NCI-H82 treated with DMSO at 0.1 percent for 48 hours (cell line): ENCODE measurements at regions not wholly inside any gene's neighbourhood (a gene's known extent, or its start where the extent isn't known, plus 50 kb on each side); places are given as distances from the start of the nearest gene placed in this dataset.
A peak's percentile ranks its signal among the peaks of the same experiment; 100 is the strongest.
"Not testable (repeated sequence)": the region's sequence is repeated elsewhere in the genome, so short reads cannot be mapped to it uniquely, and the experiment has no call there.

ENCODE experiments used
- DNase-seq: peaks from one replicate; lab custom pipeline; 2025; ENCODE audit not compliant: unreplicated experiment; lab: John Stamatoyannopoulos, UW

GRCh38 chr1:194968916-194969315 lies 1639.3 kb downstream of the KCNT2 start:
- no peak for DNase-seq

GRCh38 chr1:194959795-194960194 lies 1648.4 kb downstream of the KCNT2 start:
- no peak for DNase-seq

GRCh38 chr1:194952171-194952570 lies 1656.1 kb downstream of the KCNT2 start:
- no peak for DNase-seq

- no peak for DNase-seq
Observed at GRCh38 chr1:194950584-194950983, 1657.7 kb downstream of the KCNT2 start.

GRCh38 chr1:194940336-194941030 lies 1667.8 kb downstream of the KCNT2 start:
- peak; percentile 44 for DNase-seq

GRCh38 chr1:194935864-194936263 lies 1672.4 kb downstream of the KCNT2 start:
- DNase-seq, result no peak

- no peak for DNase-seq
Observed at GRCh38 chr1:194931166-194931565, 1677.1 kb downstream of the KCNT2 start.

GRCh38 chr1:194930132-194930531 lies 1678.1 kb downstream of the KCNT2 start:
- DNase-seq, result no peak

GRCh38 chr1:194929357-194929756 lies 1678.9 kb downstream of the KCNT2 start:
- no peak for DNase-seq

GRCh38 chr1:194919146-194919545 lies 1689.1 kb downstream of the KCNT2 start:
- DNase-seq, result no peak

GRCh38 chr1:194917769-194918168 lies 1690.5 kb downstream of the KCNT2 start:
- DNase-seq, result no peak

- DNase-seq, result no peak
Observed at GRCh38 chr1:194908643-194909042, 1699.6 kb downstream of the KCNT2 start.

GRCh38 chr1:194903524-194903923 lies 1704.7 kb downstream of the KCNT2 start:
- DNase-seq, result no peak

- DNase-seq, result no peak
Observed at GRCh38 chr1:194889310-194889709, 1702.9 kb upstream of the B3GALT2 start.

GRCh38 chr1:194870860-194871259 lies 1684.4 kb upstream of the B3GALT2 start:
- no peak for DNase-seq

GRCh38 chr1:194866153-194866552 lies 1679.7 kb upstream of the B3GALT2 start:
- no peak for DNase-seq

GRCh38 chr1:194865383-194865782 lies 1679.0 kb upstream of the B3GALT2 start:
- DNase-seq, result no peak

- no peak for DNase-seq
Observed at GRCh38 chr1:194862129-194862528, 1675.7 kb upstream of the B3GALT2 start.

- no peak for DNase-seq
Observed at GRCh38 chr1:194860248-194861201, 1674.1 kb upstream of the B3GALT2 start.

- DNase-seq, result not testable (repeated sequence)
Observed at GRCh38 chr1:194859481-194860154, 1673.2 kb upstream of the B3GALT2 start.

GRCh38 chr1:194858811-194859480 lies 1672.5 kb upstream of the B3GALT2 start:
- DNase-seq, result not testable (repeated sequence)
